Panc1 (cell line): ENCODE measurements at regions not wholly inside any gene's neighbourhood (a gene's known extent, or its start where the extent isn't known, plus 50 kb on each side); places are given as distances from the start of the nearest gene placed in this dataset.

Source experiments
- ATAC-seq: fragments of 200-7000 bp; cut with Tn5 transposase; 2 replicates; pipeline ENCODE4 v1.9.1; 2020; ENCODE audit warnings: mild to moderate bottlenecking, moderate library complexity
- BruUV-seq: library from RNA; stranded (reverse); fragments of 400-500 nt; replicated peaks from 2 replicates; lab custom pipeline; 2021; lab: Mats Ljungman, UMichigan
- CTCF ChIA-PET: fragments of 300-600 bp; sonication (Branson Sonifier 250); formaldehyde crosslinking; loops from one replicate; lab custom pipeline; 2022; ENCODE audit warnings: antibody characterized with exemption; lab: Charles Lee
- POLR2A ChIA-PET: fragments of 300-600 bp; sonication (Branson Sonifier 250); formaldehyde crosslinking; loops from one replicate; lab custom pipeline; 2022; ENCODE audit warnings: antibody characterized with exemption; lab: Charles Lee
- DNase-seq: peaks from one replicate; pipeline ENCODE4 v3.0.0-alpha.2; 2010; ENCODE audit warnings: low read depth, low spot score
- H3K27ac ChIP-seq: 2 replicates; pipeline ENCODE4 v1.5.1; 2011; ENCODE audit warnings: mild to moderate bottlenecking, low read length, inconsistent platforms
- H3K27me3 ChIP-seq: fragments of 200-500 bp; sonication (Bioruptor generic); 2 replicates; pipeline ENCODE4 v1.6.0; 2014; ENCODE audit warnings: low read length, inconsistent platforms; ENCODE audit not compliant: control insufficient read depth, insufficient read depth
- H3K36me3 ChIP-seq: fragments of 200-500 bp; sonication (Bioruptor generic); 2 replicates; pipeline ENCODE4 v1.5.1; 2014; ENCODE audit warnings: inconsistent platforms, mild to moderate bottlenecking, low read length, moderate library complexity; ENCODE audit not compliant: control insufficient read depth, insufficient read depth
- H3K4me1 ChIP-seq: 2 replicates; pipeline ENCODE4 v1.5.1; 2011; ENCODE audit warnings: inconsistent platforms, mild to moderate bottlenecking, low read length, moderate library complexity; ENCODE audit not compliant: control insufficient read depth, insufficient read depth
- H3K4me3 ChIP-seq, 2 experiments: 2 replicates each; pipeline ENCODE4 v1.5.1; 2011 to 2012; ENCODE audit warnings: low read depth in 2 of 2, low read length in 2 of 2, mild to moderate bottlenecking in 2 of 2, inconsistent platforms in 1 of 2, moderate library complexity in 1 of 2
- H3K9me3 ChIP-seq: fragments of 200-500 bp; sonication (Bioruptor generic); 2 replicates; pipeline ENCODE4 v1.5.1; 2014; ENCODE audit warnings: low read depth, mild to moderate bottlenecking, inconsistent platforms, low read length, moderate library complexity; ENCODE audit not compliant: control insufficient read depth, insufficient read depth
- POLR2AphosphoS5 ChIP-seq: IDR thresholded peaks from 2 replicates; pipeline ENCODE4 v1.6.1; 2012; ENCODE audit warnings: mild to moderate bottlenecking, low read depth, low read length, moderate library complexity
- SIN3A ChIP-seq: IDR thresholded peaks from 2 replicates; pipeline ENCODE4 v1.6.1; 2012; ENCODE audit warnings: low read depth, mild to moderate bottlenecking, low read length, moderate library complexity, borderline replicate concordance; ENCODE audit not compliant: insufficient read depth
- TCF7L2 ChIP-seq: IDR thresholded peaks from 2 replicates; pipeline ENCODE4 v1.6.1; 2011; ENCODE audit warnings: mild to moderate bottlenecking, low read depth, low read length, inconsistent platforms
- in situ Hi-C: cut with HindIII; loops from 2 replicates; pipeline ENCODE4 v1.10.0; 2016; ENCODE audit warnings: low sequenced_read_pairs, low pct_unique_long_range_greater_than_20kb
- intact Hi-C: fragments of 100-400 bp; cut with micrococcal nuclease; formaldehyde crosslinking; loops from one replicate; pipeline ENCODE4 v1.10.0; 2022; ENCODE audit not compliant: unreplicated experiment
- TF ChIP-seq, protein P1 (sequence below), 2 experiments: IDR thresholded peaks; 2 replicates each; pipeline ENCODE4 v1.6.1; 2011 to 2012; ENCODE audit warnings: low read depth in 2 of 2, control low read depth in 1 of 2, low read length in 1 of 2, mild to moderate bottlenecking in 1 of 2, moderate library complexity in 1 of 2; ENCODE audit not compliant: insufficient read depth in 1 of 2
- TF ChIP-seq, protein P2 (sequence below): fragments of 450-650 bp; IDR thresholded peaks from 2 replicates; pipeline ENCODE4 v1.5.1; 2017; ENCODE audit warnings: mild to moderate bottlenecking

DNA sequence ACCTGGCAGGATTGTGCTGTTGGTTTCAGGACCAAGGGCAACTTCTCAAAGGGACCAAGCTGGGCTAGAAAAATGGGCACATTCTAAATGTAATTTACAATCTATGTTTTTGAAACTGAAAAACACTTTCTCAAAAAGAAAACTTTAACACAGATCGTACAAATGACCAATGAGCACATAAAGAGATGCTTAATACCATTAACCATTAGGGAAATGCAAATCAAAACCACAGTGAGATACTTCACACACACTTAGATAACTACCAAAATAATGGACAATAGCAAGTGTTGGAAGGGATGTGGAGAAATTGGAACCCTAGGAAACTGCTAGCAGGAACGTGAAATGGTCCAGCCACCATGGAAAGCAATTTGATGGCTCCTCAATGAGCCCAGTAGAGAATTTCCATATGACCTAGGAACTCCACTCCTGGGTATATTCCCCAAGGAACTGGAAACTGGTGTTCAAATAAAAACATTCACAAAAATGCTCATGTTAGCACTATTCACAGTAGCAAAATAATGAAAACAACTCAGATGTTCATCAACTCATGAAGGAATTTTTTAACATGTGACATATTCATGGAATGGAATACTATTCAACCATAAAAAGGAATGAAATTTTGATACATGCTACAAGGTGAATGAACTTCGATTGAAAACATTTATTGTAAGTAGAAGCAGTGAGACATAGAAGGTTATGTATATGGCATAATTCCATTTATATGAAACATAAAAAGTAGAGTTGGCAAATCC, 288.3 kb upstream of the NR2F2 start:
- ChIA-PET CTCF (no interaction called here), POLR2A (no interaction called here)
- peaks cover 1% of the 10 kb centered on the region for H3K4me1 ChIP-seq
- no peak overlapping the region for H3K27ac ChIP-seq
- BruUV-seq, result no TSS peak
- DNase-seq, result no peak
- in situ Hi-C loops, result no loop called here
- H3K27me3 ChIP-seq, result no peaks in the 10 kb centered on the region
- no peak for ATAC-seq
- H3K4me3 ChIP-seq, result no peak overlapping the region
- no peaks in the 10 kb centered on the region for H3K36me3 ChIP-seq
- no peaks in the 10 kb centered on the region for H3K9me3 ChIP-seq
- TF ChIP-seq, protein P1, sequence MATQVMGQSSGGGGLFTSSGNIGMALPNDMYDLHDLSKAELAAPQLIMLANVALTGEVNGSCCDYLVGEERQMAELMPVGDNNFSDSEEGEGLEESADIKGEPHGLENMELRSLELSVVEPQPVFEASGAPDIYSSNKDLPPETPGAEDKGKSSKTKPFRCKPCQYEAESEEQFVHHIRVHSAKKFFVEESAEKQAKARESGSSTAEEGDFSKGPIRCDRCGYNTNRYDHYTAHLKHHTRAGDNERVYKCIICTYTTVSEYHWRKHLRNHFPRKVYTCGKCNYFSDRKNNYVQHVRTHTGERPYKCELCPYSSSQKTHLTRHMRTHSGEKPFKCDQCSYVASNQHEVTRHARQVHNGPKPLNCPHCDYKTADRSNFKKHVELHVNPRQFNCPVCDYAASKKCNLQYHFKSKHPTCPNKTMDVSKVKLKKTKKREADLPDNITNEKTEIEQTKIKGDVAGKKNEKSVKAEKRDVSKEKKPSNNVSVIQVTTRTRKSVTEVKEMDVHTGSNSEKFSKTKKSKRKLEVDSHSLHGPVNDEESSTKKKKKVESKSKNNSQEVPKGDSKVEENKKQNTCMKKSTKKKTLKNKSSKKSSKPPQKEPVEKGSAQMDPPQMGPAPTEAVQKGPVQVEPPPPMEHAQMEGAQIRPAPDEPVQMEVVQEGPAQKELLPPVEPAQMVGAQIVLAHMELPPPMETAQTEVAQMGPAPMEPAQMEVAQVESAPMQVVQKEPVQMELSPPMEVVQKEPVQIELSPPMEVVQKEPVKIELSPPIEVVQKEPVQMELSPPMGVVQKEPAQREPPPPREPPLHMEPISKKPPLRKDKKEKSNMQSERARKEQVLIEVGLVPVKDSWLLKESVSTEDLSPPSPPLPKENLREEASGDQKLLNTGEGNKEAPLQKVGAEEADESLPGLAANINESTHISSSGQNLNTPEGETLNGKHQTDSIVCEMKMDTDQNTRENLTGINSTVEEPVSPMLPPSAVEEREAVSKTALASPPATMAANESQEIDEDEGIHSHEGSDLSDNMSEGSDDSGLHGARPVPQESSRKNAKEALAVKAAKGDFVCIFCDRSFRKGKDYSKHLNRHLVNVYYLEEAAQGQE (IDR thresholded peaks at IDR 0.05; ENCODE audit: insufficient read depth in 1 of 2, low read depth in 2 of 2, low read length in 1 of 2), result no peak
- TF ChIP-seq, protein P2, sequence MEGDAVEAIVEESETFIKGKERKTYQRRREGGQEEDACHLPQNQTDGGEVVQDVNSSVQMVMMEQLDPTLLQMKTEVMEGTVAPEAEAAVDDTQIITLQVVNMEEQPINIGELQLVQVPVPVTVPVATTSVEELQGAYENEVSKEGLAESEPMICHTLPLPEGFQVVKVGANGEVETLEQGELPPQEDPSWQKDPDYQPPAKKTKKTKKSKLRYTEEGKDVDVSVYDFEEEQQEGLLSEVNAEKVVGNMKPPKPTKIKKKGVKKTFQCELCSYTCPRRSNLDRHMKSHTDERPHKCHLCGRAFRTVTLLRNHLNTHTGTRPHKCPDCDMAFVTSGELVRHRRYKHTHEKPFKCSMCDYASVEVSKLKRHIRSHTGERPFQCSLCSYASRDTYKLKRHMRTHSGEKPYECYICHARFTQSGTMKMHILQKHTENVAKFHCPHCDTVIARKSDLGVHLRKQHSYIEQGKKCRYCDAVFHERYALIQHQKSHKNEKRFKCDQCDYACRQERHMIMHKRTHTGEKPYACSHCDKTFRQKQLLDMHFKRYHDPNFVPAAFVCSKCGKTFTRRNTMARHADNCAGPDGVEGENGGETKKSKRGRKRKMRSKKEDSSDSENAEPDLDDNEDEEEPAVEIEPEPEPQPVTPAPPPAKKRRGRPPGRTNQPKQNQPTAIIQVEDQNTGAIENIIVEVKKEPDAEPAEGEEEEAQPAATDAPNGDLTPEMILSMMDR, result no peak
- TF ChIP-seq SIN3A (no peak), POLR2AphosphoS5 (no peak), TCF7L2 (no peak)
- intact Hi-C loops, result no loop called here

DNA sequence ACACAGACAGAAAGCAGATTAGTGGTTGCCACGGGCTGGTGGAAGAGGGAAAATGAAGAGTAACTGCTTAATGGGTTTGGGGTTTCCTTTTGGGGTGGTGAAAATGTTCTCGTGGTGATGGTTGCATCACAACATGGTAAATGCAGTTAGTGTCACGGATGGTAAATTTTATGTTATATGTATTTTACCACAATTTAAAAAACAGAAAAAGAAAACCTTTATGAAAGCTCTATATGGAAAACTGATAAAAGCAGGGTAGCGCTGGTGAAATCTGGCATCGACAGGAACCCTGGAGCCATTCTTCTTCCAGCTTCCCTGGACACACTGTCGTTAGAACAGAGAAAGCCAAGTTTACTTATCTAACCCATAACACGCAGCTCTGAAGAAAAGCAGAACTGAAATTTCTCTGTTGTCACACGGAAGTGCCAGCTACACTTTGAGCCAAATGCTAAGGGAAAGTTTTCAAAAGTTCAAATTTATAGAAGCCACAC, 287.7 kb upstream of the NR2F2 start:
- Histone ChIP-seq H3K36me3 (no peaks in the 10 kb centered on the region), H3K27me3 (no peaks in the 10 kb centered on the region), H3K9me3 (no peaks in the 10 kb centered on the region), H3K4me1 (peaks cover 7% of the 10 kb centered on the region), H3K27ac (no peak overlapping the region), H3K4me3 (no peak overlapping the region)
- ChIA-PET POLR2A (no interaction called here), CTCF (interaction anchor here (0.7 kb wide), 1 partner anchor 25 kb away, joined by 4 read pairs; no protein-coding TSS in a partner anchor)
- intact Hi-C loops, result no loop called here
- ATAC-seq (no peak), DNase-seq (no peak)
- TF ChIP-seq POLR2AphosphoS5 (no peak), TCF7L2 (no peak), SIN3A (no peak)
- TF ChIP-seq, protein P2, result no peak
- TF ChIP-seq, protein P1 (IDR thresholded peaks at IDR 0.05; ENCODE audit: insufficient read depth in 1 of 2, low read depth in 2 of 2, low read length in 1 of 2), result no peak
- in situ Hi-C loops, result no loop called here
- BruUV-seq, result no TSS peak
